GM21423 (cell line): ENCODE measurements at regions not wholly inside any gene's neighbourhood (a gene's known extent, or its start where the extent isn't known, plus 50 kb on each side); places are given as distances from the start of the nearest gene placed in this dataset.
"Not testable (repeated sequence)": the region's sequence is repeated elsewhere in the genome, so short reads cannot be mapped to it uniquely, and the experiment has no call there.

ENCODE experiments used
- ATAC-seq: cut with Tn5 transposase; IDR thresholded peaks from one replicate; pipeline ENCODE4 v1.9.1; 2021; ENCODE audit warnings: mild to moderate bottlenecking, moderate library complexity; ENCODE audit not compliant: unreplicated experiment

- ATAC-seq, result no peak
These were observed 174.8 kb downstream of the PDGFRA start for GRCh38 chr4:54403700-54404453.

DNA sequence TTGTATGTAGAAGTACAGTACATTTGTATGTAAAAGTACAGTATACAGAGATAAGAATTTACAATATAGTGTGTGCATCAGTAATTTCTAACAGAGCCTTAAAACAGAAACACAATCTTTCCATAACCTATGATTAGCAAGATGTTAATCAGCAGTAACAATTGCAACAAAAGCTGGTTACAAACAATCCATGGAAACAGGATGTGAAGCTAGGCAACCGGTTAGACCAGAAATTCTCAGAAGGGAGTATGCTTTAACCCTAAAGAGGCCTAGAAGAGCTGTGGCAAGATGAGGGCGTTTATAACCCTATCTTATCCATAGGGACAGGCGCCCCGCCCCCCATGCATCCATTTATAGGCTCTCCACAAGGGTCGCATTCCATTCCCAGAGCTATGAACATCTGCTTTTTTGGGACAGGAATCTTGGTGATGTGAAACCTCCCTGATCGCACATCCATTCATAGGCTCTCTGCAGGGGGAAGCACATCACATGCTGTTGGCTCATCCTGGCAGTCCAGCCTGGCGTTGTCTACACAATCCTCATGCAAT is 180.3 kb downstream of the PDGFRA start:
- not testable (repeated sequence) for ATAC-seq

DNA sequence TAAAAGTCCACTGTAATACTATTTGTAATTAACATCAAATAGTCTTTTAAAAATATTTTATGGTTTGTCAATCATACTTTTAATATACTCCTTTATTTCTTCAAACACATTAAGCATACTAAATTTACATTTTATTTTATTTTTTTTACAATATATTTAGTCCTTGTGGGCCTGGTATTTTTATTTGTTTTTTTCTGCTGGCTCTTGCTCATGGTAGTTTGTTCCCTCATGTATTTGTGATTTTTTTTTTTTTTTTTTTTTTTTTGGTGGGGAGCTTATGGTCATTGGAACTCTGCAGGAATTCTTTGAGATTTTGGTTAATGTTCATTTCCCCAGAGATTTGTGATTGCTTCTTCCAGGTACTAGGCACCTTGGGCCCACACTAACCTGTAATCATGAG is 185.5 kb downstream of the PDGFRA start:
- ATAC-seq, result no peak

GRCh38 chr4:54417476-54417875 is 188.4 kb downstream of the PDGFRA start:
- ATAC-seq, result no peak

DNA sequence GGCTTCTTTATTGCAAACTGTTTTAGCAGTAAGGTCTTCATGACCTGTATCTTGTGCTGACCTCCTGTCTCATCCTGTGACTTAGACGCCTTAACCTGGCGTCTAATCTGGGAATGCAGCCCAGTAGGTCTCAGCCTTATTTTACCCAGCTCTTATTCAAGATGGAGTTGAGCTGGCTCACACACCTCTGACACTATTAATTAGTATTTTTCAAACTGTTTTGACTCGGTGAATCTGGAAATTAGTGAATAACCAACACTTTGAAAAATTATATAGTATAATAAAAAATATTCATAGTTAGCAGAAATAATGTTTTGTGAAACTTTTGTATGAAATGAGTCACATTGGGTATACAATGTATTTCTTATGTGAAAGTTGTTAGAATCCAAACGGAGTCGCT is 189.4 kb downstream of the PDGFRA start:
- no peak for ATAC-seq

DNA sequence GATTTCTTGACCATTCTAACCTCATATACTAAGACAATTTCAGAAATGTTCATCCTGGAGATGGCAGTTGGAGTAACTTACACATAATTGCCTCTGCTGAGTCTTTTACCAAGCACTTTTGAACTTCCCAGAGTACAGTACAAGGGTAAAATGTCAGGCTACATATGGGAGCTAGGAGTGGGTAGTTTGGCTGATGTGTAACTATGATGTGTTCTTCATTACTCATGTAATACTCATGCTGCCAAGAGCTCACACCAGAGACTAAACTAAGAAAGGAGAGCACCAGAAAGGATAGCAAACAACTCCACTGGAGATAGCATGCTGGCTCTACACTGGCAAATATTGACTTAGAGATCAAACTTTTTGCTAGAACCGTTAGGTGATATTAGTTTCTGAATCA is 194.0 kb downstream of the PDGFRA start:
- no peak for ATAC-seq

DNA sequence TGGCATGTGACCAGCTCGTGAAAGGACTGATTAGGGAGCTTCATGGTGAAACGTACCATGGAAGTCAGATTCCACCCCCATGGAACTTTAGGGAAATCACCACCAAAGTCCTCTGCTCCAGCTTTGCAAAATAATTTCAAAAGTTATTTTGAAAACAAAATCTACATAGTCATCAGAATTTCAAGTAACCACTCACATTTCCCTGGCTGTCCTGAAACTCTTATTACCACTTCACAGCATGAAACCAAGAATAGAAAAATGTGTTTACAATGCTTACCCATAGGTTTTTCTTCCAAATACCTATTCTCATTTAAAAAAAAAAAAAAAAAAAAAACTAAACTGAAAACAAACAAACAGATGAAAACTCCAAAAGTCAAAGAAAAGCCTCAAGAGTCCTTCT is 198.7 kb downstream of the PDGFRA start:
- ATAC-seq, result no peak

GRCh38 chr4:54428940-54429339 is 199.8 kb downstream of the PDGFRA start:
- no peak for ATAC-seq

- no peak for ATAC-seq
These were observed 204.6 kb downstream of the PDGFRA start for GRCh38 chr4:54433686-54434085.

GRCh38 chr4:54439831-54440243 is 210.7 kb downstream of the PDGFRA start:
- ATAC-seq, result no peak

GRCh38 chr4:54440394-54441136 is 211.5 kb downstream of the PDGFRA start:
- ATAC-seq, result no peak

DNA sequence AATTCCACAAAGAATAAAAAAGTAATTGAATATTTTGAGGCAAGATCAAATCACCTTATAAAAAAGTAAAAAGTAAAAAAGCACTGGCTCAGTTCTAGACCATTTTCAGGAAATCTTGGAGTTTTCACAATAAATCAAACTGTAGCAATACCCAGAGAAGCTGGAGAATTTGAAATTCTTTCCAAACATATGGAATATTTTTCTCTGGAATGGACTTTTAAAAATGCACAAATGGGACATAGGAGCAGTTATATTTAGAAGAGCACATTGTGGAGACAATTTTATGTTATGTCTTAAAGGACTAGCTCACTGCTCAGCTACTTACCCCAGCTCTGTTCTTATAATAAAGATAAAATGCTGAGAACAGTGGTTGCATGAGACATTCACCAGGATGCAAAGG is 211.9 kb upstream of the KIT start:
- no peak for ATAC-seq

DNA sequence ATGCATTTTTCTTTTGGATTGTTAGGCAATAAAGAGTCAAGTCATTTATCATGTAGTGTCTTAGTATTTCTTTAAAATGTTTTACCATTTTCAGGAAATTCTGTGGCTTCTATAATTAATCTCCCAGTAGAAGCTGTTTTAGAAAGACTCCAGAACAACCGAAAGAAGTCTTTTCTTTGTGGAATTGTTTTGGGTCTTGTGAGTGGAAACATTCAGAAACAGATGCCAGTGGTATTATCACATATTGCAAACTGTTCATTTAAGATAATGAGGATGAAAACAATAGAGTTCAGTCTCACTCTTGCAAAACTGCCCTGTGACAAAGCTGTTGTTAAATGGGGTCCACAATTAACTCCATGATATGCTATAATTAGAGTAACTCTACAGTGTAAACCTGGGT is 211.2 kb upstream of the KIT start:
- no peak for ATAC-seq

DNA sequence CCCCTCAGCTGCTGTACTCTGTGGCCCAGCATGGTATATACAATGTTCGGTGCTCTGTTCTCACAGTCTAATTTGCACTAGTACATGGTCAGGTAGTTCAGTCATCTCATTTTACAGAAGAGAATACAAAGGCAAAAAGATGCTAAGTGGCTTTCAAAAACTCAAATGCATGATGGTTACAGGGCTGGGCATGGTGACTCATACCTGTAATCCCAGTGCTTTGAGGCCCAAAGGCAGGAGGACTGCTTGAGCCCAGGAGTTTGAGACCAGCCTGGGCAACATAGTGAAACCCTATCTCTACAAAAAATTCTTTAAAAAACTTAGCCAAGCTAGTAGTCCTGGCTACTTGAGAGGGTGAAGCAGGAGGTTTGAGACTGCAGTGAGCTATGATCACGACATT is 210.5 kb upstream of the KIT start:
- no peak for ATAC-seq

- ATAC-seq, result no peak
These were observed 207.8 kb upstream of the KIT start for GRCh38 chr4:54449999-54450398.

DNA sequence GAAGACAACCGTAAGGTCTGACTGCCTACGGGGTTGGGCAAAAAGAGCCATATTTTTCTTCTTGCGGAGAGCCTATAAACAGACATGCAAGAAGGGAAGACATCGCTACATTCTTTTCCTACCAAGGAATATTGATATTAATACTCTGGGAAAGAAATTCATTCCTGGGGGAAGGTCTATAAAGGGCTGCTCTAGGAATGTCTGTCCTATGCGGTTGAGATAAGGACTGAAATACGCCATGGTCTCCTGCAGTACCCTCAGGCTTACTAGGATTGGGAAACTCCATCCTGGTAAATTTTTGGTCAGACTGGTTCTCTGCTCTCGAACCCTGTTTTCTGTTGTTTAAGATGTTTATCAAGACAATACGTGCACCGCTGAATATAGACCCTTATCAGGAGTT is 190.8 kb upstream of the KIT start:
- ATAC-seq, result not testable (repeated sequence)

DNA sequence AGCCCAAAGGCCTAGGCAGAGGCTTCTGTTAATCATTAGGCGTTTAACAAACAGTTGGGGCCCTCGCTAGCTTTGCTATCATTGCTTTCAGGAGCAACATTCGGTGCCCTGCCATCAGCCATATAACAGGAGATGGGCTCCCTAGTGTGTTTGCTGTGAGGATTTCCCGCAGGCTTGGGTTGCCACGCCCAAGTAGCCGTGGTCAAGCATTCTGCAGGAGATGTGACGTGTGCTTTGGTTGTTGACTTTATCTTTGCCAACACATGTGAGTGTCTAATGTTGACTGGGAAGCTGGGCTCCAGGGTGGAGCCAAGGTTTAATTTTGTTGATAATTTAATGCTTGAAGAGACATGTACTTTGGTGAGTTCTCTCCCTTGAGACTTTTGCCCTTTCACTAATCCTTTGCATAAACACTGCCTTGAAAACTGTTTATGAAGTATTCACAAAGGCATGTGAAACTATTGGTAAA is 184.6 kb upstream of the KIT start:
- no peak for ATAC-seq

- no peak for ATAC-seq
These were observed 184.0 kb upstream of the KIT start for GRCh38 chr4:54473798-54474197.

- ATAC-seq, result no peak
These were observed 182.2 kb upstream of the KIT start for GRCh38 chr4:54475546-54475945.

DNA sequence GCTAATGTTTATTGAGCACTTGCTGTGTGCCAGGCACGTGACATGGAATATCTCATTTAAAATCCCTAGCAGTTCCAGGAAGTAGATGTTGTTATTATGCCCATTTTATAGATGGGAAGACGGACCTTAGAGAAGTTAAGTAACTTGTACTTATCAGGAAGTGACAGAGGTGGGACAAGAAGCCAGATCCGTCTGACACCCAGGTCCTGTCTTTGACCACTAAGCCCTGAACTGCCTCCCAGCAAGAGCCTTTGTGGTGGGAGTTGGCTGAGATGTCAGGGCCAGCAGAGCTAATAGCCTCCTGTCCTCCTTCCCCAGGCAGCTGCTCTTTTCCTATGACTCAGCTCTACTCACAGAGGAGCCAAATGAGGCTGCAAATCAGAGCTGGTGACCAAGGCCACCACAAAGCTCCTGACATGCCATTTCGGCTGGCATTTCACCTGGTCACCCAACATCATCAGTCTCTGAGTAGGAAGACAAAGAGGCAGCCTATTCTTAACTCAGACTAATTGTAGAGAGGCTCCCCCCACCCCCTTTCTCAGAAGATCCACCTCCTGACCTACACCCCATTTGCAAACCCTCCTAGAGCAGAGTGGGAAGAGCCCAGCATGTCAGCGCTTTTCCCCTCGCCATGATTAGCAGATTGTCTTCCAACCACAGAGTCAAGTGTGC is 175.1 kb upstream of the KIT start:
- no peak for ATAC-seq

- no peak for ATAC-seq
These were observed 173.4 kb upstream of the KIT start for GRCh38 chr4:54484383-54484782.

- no peak for ATAC-seq
These were observed 170.3 kb upstream of the KIT start for GRCh38 chr4:54487491-54487890.
